OCI-LY1 (cell line): ENCODE measurements at regions not wholly inside any gene's neighbourhood (a gene's known extent, or its start where the extent isn't known, plus 50 kb on each side); places are given as distances from the start of the nearest gene placed in this dataset.

Experiments
- EZH2 ChIP-seq: fragments of 200-600 bp; sonication (generic), shearing (Covaris generic); IDR thresholded peaks from 2 replicates; pipeline ENCODE4 v1.8.0; 2017; ENCODE audit warnings: borderline replicate concordance, mixed run types, mild to moderate bottlenecking, antibody characterized with exemption, low read length, moderate library complexity, mixed read lengths
- TF ChIP-seq, protein P1 (sequence below): fragments of 200-600 bp; sonication (generic), shearing (Covaris generic); IDR thresholded peaks from 2 replicates; pipeline ENCODE4 v1.5.1; 2017; ENCODE audit warnings: mild to moderate bottlenecking, antibody characterized with exemption, low read length, moderate library complexity, mixed read lengths

DNA sequence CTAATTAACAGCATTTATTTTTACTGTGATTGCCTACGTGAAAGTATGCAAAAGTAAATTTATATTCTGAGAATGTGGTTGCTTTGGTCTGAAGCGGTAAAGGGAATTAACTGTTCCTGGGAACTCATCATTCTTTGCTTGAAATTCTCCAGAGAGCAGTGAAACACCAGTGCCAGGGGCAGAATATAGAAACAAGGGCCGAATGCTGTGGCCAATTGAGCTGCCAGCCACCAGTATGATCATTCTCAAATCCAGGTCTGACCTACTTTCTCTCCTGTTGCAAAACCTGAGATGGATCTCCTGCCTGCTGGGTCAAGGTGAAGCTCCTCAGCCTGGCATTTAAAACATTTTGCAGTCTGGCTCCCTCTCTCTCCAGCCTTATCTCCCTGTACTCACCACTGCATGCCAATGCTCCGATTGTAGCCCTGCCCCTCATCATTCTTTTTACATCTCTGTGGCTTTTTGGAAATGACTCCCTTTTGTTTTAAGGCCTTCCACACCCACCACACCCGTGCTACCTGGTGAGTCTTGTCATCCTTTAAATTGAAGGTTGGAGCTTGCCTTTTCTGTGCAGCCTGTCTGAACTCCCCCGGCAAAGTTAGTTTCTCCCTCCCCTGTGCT is 94.5 kb upstream of the TMEM178A start:
- TF ChIP-seq, protein P1, sequence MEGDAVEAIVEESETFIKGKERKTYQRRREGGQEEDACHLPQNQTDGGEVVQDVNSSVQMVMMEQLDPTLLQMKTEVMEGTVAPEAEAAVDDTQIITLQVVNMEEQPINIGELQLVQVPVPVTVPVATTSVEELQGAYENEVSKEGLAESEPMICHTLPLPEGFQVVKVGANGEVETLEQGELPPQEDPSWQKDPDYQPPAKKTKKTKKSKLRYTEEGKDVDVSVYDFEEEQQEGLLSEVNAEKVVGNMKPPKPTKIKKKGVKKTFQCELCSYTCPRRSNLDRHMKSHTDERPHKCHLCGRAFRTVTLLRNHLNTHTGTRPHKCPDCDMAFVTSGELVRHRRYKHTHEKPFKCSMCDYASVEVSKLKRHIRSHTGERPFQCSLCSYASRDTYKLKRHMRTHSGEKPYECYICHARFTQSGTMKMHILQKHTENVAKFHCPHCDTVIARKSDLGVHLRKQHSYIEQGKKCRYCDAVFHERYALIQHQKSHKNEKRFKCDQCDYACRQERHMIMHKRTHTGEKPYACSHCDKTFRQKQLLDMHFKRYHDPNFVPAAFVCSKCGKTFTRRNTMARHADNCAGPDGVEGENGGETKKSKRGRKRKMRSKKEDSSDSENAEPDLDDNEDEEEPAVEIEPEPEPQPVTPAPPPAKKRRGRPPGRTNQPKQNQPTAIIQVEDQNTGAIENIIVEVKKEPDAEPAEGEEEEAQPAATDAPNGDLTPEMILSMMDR: no peak
- no peak for TF ChIP-seq EZH2
